ENCODE measurements at regions not wholly inside any gene's neighbourhood (a gene's known extent, or its start where the extent isn't known, plus 50 kb on each side); places are given as distances from the start of the nearest gene placed in this dataset.

GRCh38 chr1:208423526-208423925 lies 179.3 kb upstream of the PLXNA2 start:
- TF ChIP-seq EZH2phosphoT487 (IDR thresholded peaks at IDR 0.05; ENCODE audit: insufficient read depth, low read depth) (no peak), EZH2 (IDR thresholded peaks at IDR 0.05; ENCODE audit: insufficient read depth, poor library complexity, severe bottlenecking) (no peak)
